ENCODE measurements at regions not wholly inside any gene's neighbourhood (a gene's known extent, or its start where the extent isn't known, plus 50 kb on each side); places are given as distances from the start of the nearest gene placed in this dataset.

DNA sequence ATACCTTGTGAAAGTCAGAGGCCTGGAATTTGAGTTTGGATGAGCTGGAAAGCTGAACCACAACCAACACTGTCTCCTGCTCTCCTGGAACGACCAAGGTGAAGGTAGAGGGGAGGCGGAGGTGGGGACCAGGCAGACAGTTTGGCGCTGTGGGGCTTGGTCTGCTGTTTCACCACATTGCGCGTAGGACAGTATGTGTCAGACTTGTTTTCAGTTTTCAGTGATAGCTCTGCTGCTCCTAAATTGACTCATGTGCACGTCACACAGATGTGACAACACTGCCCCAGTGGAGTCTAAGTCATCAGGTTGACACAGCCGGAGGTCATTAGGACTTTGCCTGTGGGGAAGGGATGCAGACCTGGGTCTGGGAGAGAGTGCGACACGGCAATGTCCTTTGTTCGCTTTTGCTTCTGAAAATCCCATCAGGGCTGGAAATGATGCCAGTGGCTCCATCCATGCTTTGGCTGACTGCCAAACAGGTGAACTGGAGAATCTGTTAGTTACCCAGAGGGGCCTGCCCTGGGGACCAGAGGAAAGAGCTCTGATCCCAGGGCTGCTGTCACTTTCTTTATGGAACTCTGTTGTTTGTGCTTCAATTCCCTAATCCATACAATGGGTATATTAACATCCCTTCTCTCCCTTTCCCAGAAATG is 255.5 kb downstream of the CDC5L start:
- DNase-seq = no peak

DNA sequence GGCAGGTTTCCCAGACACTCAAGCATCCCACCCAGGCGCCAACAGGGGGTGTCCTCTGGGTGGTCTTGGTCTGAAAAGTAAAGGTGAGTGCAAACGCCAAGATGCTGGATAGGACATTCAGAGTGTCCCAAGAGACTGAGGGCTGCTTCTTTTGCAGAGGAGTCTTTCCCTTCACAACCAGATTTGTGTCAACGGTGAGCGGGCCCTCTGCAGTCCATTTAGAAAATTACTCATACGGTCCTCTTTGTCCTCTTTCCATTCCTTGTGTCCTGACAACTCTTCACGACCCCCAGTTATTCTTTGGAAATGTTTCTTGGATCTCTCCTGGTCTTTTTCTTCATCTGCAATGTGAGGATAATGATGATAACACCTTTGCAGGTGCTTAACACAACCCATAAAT is 257.8 kb downstream of the CDC5L start:
- DNase-seq = peak; percentile 52

DNA sequence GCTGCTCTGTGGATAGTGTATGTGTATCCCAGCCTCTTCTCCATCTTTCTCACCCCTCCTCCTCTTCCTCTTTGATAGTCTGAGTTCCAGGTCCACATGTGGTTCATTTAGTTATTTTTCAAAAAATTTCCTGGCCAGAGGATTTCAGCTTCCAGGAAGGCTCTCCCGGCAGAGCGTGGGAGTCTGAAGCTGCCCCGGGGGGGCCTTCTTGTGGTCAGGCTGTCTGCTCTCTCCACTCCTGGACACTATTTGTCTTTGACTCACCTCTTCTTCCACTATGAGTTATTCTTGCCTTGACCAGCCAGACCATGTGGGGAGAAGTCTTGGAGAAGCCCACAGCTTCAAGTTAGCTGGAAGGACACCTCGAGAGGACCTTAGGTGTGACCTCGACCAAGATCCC is 258.8 kb downstream of the CDC5L start:
- DNase-seq = no peak

DNA sequence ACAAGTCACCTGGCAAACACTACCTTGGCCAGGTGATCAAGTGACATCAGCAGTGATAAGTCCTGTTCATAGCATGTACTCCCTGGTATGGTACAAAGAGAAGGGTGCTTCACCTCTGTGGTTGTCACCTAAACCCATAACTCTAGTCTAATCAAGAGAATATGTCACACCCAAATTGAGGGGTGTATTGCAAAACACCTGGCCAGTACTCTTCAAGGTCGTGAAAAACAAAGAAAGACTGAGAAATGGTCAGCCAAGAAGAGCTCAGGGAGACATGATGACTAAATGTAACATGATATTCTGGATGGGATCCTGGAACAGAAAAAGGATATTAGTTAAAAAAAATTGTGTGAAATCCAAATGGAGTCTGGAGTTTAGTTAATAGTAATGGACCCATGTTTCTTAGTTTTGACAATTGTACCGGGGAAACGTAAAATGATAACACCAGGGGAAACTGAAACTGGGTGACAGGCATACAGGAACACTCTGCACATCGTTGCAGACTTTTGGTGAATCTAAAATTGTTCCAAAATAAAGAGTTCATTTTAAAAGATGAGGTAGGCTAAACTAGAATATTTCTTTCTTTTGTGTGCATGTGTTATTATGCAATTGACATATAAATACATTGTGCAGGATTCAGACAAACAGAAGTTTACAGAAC is 262.0 kb downstream of the CDC5L start:
- DNase-seq = no peak

DNA sequence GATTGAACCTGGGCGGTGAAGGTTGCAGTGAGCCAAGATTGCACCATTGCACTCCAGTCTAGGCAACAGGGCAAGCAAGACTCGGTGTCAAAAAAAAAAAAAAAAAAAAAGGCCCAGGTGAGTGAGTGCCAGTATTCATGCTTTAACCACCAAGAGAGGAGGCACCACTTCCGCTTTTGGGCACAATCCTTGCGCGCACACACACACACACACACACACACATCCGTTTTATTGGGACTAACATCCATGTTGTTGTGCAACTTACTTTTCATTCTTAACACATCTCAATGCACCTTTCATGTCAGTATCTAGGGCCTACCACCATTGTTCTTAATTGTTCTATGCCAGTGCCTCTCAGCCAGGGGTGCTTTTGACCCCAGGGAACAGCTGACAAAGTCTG is 263.0 kb downstream of the CDC5L start:
- no peak for DNase-seq

DNA sequence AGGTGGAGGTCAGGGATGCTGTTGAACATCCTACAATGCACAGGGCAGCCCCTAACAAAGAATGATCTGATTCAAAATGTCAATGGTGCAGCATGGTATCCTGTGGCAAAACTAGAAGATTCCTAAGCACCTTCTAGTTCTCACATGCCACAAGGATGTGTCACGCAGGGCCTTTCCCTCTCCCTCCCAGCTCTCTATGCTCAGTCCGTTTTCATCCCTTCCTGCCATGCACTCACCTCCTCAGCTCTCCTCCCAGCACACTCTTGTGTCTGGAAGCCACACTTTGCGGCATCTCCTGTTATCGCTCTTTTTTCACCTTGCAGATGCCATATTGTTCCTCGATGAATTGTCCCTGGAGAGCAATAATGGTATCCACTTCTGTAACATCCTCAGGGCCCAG is 263.4 kb downstream of the CDC5L start:
- DNase-seq = no peak

DNA sequence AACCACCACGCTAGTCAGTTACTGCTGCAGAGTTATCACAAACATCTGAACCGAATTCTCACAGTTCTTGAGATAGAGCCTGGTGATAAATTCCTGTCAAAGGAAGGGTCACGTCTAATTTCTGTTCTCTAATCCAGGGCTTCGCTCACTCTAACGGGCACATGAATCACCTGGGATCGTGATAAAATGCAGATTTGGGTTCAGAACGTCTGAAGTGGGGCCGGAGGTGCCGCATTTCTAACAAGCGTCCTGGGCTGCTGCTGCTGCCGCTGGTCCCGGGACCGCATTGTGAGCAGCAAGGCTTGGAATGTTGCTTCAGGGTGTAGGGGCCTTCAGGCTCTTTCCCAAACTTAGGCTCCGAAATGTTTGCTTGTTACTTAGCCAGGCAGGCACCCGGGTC is 264.1 kb downstream of the CDC5L start:
- DNase-seq = no peak

DNA sequence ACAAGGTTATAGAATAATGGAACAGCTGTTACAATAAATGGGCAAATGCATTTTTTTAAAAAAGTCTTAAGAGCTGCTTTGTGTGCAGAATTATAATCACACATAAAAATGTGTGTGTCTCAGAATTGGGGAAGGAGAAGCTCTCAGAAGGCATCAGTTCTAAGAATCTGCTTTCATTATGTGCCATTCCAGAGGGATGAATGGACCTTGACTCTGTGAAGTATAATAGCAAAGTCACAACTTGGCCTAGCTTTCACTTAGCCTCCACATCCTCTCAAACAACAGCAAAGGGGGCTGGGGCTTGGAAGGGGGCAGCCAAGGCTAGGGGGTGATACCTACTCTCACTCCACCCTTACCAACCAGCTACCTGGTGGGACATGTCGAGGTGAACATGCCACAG is 265.0 kb downstream of the CDC5L start:
- no peak for DNase-seq

DNA sequence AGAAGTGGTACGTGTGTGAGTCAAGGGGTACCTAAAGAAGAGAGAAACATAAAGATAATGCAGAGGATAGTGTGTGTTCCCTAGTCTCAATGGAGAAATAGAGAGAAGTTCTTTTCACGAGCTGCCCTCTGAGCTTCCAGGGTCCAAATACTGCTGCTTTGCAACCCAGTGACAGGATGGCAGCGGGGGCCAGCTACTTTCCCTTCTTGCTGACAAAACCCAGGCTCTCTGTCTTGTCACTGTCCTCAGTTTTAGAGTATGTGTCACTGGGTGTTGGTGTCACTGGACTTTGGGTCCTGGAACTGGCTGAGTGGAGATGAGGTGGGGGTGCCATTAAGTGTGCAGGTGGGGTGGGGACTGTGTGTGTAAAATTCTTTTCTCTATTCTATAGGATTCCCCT is 265.6 kb downstream of the CDC5L start:
- DNase-seq = no peak

DNA sequence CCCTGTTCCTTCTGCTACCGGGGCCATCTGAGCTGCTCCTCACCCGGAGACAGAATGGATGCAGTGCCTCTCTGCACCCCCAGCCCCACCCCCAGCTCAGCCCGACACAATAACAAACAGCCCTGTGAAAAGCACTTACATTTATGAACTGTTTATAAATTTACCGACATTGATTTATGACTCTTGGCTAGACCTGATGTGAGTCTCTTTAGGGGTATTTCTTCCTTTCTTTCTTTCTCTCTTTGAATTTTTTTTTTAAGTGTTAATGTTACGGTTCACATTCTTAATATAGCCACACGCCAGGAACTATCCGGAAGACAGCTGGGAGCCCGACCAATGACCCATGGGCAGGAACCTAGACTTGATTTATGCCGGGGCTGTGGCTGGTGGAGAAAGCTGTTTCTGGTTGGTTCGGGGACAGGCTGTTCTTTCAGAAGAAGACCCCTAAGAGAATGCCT is 266.3 kb downstream of the CDC5L start:
- no peak for DNase-seq

DNA sequence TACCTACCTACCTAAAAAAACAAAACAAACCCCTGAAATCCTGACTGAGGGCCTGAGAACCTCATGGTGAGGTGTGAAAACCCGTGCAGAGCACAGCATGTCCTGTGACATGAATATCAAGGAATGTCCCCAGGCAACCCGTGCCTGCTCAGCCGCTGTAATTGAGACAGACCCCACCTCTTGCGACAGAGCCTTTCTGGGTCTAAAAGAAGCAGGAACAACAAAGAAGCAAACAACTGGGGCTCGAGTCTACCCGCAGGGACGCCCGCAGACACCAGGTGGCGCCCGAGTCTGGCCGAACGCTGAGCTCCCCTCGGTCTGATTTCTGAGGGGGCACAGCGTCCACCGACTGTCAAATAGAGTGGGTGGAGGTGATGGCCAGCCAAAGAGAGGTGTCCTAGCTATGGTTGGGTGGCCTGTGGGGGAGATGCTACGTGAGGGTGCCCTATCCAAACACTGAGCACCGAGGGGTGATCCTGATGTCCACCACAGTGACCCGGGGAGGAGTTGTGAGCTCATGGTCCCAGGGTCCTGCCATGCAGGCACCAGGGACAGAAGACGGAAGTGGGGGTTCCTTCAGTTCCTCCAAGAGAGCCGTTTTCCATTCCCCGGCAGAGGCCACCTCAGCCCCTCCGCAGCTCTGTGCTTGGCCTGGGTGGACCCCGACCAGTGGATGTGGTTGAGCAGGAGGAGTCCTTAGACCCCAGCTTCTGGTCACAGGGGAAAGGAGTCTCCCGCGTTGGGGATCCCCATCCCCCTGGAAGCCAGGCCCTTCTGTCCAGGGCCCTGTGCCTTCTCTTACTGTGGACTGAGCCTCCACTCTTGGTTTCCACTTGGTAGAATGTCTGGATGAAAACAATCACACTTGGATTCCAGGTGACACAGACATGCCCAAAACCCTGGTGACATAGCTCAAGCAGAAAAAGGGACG is 268.2 kb downstream of the CDC5L start:
- DNase-seq = peak; percentile 94

DNA sequence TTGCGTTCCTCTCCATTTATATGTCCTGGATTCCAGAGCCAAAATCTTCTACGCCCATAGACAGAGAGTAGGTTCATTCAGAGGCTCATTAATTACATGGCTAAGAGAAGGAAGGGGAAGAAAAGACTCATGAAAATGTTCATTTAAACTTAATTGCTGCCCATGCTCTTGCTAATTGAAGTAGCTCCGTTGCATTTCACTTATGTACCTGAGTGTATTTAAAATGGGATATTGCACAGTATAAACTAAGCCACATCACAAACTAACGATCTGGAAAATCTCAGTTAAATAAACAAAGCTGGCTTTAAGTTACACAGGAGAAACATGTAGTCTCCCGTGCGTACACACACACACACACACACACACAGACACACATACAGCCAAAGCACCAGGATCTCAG is 269.2 kb downstream of the CDC5L start:
- no peak for DNase-seq

DNA sequence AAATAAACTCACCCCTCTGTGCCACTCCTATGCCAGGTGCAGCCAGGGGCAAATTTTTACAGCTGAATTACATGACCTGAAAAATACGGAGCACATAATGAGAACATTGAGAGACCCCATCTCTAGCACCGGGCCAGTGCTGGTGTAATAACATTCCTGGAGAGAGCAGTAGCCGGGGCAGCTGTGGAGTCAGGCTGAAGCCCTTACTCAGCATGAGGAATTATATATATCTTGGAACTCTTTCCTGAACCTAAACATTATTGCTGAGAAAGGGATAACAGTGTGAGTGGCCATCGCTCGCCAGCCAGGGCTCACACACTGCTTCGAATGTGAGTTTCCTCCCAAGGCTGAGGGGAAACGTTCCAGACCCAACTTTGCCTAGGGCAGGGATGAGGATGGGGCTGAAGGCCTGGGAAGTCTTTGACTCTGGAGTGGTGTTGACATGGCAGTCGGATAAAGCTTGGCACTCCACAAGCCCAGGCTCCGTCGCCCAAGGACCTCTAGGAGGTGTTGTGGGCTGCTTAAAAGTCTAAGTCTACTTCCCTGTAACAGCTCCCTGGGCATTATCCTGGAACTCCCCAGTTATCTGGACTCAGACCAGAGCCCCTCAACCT is 269.8 kb downstream of the CDC5L start:
- DNase-seq = no peak

DNA sequence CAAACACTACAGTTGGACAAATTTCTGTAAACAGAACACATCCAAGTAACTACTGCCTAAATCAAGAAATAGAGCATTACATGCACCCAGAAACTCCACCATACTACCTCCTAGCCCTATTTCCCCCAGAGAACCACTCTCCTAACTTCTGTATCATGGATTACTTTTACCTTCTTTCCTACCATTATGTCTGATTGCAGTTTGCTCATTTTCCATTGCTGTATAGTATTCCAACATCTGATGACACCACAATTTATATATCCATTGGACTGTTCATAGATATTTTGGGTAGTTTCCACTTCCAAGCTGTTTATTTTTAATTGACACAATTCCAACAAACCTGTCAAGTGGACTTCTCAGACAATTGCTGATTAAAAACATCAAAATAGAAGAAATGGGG is 271.1 kb downstream of the CDC5L start:
- no peak for DNase-seq

DNA sequence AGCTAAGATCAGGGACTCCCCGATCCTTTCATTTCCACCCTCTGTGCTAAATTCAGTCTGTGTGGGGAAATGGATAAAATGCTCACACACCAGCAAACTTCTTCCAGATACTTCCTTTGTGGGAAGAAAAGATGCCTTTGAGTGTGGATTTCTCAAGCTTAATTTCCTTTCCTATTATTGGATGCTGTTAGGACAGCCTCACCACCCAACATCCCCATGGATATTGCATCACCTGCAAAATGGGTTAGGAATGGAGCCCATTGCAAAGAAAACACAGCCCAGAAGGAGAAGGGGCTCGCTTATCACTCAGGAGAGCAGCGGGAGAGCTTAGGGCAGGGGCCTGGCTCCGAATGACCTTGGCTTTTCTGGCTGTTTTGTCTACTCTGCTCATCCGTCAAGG is 272.2 kb downstream of the CDC5L start:
- no peak for DNase-seq

DNA sequence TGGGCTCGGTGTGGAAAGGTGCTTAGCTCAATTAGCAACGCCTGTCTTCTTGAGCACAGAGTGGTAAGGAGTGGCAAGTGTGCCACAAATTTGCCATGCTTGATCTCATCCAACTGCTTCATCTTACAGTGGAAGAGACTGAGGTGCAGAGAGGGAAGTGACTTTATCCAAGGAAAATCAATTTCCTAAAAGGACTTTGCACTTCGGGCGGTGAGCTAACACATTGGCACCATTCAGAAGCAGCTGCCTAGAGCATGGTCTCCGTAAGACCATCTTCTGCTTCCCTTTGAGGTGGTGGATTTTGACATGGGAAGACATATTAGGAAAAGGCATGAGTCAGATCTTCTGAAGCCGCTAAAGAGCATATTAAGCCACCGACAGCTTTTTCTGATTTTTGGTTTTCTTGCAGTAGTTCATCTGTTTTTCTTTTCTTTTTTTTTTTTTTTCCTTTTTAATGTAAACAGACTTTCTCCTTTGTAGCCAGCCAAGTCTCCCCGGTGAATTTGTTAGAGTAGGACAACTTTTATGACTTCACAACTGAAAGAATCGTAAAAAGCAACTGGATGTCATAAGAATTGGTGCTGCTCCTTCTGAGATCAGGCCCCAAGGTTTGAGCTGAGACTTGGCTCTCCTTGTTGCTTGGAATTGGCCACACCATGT is 273.2 kb downstream of the CDC5L start:
- no peak for DNase-seq

DNA sequence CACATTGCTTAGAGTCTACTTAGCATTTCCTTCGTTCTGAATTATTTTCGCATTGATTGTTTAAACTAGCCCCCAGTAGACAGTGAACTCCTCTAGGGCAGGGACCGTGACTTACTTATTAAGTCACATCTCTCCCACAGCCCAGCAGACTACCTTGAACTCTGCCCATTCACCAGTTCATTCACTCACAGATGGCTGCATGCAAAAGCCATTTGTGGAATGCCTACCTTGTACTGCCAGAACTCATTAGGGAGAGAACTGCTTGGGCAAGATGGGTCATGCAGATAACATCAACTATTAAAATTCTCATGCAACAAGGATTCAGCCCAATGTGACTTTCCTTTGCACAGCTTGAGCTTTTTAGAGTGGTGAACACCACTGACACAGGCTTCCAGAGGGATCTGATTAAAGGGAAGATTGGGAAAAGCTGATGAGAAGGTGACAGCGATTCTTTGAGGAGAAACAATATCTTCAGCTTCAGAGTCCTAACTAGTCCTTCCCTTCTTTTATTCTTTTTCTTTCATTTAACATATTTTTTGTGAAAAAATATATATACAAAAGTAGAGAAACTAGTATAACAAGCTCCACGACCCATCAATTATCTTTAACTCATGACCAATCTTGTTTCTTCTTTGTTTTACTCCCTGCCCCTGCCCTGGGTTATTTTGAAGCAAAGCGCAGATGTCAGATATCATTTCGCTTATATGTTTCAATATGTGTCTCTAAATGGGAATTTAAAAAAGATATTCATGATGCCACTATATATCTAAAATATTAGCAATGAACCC is 273.9 kb downstream of the CDC5L start:
- no peak for DNase-seq

DNA sequence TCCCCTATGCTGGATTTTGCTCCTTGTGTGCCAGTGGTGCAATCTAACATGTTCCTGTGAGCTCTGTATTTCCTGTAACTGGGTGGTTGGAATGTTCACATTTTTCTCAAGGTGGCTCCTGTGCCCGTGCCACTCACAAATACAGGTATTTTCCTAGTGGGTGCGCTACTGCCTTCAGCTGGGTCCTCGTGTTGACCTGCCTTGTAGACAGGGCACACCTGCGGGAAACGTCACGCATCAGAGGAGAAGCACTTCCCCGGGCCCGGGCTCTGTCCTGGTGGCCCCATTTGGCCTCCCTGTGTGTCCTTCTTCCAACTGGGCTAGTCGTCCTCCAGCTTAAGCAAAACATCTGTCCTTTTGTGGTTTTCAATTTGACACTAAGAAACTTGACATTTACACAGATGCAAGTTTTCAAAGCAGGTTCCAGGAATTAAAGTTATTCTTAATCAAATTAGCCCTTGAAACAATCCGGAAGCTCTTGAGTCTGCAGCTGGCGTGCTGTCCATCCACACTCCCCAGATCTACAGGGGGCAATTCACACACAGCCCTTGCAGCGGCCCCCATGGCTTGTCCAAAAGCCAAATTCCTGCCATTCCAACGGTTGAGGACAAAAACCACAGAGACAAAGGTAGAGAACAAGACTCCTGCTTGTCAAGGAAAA is 275.1 kb downstream of the CDC5L start:
- DNase-seq = no peak

DNA sequence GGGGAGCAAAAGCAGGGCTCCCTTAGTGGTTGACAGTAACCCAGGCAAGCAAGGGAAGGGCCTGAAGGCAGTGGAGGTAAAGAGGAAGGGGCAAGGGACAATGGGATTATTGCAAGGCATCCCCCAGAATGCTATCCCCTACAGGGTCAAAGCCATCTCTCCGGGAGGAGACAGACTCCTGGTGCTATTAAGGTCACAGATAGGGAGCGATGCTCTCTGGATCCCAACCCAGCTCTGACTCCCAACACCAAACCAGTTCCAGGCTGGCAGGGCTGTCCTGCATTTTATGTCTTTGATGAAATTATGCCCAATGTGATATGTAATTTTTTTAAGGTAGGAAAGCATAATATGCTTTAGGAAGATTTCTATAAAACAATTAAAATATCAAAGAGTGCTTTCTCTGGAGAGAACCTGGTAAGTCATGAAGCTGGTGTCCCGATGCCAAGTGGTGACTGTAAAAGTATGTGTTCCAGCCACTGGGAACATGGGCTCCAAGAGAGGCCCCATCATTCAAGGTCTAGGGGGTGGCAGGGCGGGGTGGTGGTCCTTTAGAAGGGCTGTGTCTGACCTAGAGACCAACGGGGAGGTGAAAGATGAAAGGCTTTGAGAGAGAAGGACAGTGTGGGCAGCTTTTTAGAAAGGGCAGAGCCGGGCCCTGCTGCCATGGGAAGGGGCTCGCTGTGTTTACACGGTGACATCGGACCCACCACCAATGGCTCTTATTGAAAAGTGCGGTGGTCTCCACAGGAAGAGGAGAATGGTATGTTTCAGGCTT is 276.5 kb downstream of the CDC5L start:
- DNase-seq = no peak

DNA sequence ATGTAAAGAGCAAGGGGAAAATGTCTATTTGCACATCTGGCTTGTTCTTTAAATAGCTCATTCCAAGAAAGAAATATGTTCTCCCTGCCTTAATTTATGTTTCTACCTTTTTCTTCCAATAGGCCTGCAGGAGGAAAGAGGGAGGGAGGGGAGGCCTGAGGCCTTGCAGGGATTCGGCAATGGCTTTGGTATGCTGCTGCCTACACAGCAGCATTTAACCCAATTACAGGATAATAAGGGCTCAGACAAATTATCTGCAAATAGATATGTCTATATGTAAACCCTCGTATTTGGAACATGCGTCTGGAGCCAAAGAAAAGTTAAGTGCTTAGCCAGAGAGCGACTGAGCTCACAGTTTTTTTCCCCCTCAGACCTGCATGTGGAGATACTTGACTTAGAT is 277.2 kb downstream of the CDC5L start:
- DNase-seq = no peak

DNA sequence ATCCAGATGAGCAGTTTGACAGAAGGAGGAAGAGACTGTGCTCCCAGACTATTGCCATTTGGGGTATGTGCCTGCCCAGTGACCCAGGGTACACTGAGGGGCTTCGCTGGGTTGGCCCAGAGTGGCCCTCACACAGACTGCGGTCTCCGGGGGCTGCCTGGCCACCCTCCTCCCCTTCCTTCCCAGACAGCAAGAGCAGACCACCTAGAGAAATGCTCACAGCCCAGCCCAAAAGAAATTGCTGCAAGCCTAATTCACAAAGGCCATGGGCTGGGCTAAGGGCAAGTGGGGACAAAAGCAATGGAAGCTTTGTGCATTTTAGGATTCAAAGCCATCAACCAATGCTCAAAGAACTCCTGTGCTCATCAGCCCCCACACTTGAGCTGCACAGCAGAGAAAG is 277.6 kb downstream of the CDC5L start:
- DNase-seq = no peak

Measured in OCI-M1 (cell line).